ENCODE measurements at regions not wholly inside any gene's neighbourhood (a gene's known extent, or its start where the extent isn't known, plus 50 kb on each side); places are given as distances from the start of the nearest gene placed in this dataset.

DNA sequence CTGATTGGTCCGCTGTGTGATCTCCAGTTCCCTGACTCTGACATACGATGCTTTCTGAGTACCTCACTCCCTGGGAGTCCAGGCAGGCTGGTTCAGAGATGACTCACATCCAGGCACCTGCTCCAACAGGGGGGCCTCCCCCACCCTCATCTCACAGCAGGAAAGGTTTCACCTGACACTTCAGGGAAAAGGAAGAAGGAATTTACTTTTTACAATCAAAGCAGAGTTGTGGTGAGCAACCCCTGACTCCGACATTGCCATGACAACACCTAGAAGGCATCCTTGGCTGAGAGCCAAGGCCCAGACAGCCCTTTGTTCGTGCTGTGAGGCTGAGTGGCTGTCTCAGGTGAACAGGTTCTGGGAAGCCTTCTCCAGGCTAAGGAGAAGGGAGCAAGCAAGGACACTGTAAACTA lies 164.6 kb upstream of the GJB5 start:
- in situ Hi-C loops (cut with HindIII; ENCODE audit: low sequenced_read_pairs) = loop anchor here (5.0 to 25.0 kb wide), 2 partner anchors 97 to 128 kb away; no protein-coding TSS in a partner anchor

DNA sequence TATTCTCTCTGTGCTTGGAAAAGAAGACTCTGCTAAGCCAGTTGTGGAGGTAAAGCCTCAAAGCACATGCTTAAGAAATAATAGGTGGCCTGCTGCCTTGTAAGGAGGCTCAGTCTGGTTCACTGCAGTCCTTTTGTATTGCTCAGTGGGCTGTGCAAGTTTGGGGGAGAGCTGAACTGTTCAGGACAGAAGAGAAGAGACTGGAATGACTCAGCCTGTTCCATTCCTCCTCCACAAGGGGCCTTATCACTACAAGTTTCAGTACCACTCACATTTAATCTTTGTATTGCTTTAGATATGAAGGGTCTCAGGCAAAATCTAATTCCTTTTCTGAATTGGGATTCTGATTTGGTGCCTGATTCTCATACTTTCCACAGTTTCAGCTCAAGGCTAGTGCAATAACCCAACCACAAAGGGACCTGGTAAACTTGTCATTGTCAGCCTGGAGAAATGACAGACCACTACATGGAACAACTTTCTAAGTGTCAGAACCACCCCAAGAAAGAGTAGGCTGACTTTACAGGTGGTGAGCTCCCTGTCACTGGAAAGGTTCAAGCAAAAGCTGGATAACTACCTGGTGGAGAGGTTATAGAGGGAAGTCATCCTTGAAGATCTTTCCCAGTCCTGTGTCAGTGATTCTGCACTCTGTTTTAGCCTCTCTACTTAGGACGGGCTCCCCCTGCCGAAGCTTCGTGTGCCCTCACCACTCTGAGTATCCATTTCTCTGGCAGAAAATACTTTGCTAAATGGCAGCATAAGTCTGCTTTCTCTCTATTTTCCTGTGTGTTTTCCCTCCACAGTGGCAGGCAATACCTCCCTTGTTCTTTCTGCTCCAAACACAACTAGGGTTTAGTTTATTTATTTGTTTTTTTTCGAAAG lies 162.9 kb upstream of the GJB5 start:
- in situ Hi-C loops (cut with HindIII; ENCODE audit: low sequenced_read_pairs) = loop anchor here (5.0 to 25.0 kb wide), 2 partner anchors 95 to 130 kb away; no protein-coding TSS in a partner anchor

DNA sequence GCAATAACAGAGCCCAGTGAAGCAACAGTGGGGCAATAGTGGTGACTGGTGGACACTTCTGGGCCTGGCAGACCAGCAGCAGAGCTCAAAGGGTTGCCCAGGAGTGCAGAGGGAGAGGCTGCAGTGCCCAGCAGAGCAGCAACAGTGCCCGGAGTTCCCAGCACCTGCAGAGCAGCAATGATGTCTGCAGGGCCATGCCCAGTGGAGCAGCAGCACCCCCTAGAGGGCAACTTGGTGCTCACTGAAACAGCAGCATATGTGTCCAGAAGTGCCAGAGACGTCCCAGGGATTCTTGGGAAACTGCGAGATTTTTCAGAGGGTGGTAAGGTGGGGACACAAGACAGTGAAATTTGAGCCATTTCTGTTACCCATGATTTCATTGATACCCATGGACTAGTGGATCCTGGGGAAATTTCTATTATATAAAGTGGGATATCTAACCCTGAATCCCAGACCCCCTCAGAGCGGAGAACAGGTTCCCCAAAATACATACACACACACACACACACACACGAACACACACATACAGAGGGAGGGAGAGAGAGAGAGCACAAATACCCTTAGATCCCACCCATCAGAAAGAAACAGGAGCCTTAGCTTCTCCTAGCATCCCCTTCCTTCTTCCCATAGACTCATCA lies 156.9 kb upstream of the GJB5 start:
- in situ Hi-C loops (cut with HindIII; ENCODE audit: low sequenced_read_pairs) = loop anchor here (25.0 kb wide), 1 partner anchor 89 kb away; no protein-coding TSS in a partner anchor

DNA sequence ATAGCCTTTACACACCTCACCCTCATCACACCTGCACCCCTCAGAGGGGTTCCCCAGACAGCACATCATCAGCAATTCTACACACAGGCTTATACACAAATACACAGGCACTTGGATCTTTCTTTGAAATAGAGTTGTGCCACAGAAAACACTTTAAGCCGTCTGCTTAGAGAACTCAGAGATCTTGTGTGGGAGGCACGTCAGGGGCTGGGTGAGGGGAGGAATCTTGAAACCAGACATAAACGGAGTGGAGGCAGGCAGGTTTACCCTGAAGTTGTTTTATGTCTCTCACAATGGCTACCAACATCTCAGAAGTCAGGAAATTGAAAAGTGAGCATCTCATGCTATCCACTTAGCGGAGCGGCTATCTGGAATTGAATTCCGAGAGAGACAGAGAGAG lies 151.9 kb upstream of the GJB5 start:
- in situ Hi-C loops (cut with HindIII; ENCODE audit: low sequenced_read_pairs) = no loop called here

DNA sequence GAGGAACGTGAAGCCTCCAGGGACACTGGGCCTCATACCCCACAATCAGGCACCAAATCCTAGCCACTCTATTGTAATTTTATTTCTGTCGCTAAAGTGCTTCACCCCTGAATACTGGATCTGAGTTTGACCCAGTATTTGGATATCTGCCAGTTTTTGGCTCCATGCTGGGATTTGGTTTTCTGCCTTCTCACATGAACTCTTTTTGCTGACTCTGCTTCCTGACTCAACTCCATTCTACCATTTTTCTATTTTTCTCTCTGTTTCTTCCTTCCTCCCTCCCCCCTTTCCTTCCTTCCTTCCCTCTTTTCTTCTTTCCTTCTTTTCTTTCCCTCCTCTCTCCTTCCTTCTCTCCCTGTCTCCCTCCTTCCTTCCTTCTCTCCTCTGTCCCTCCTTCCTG lies 151.3 kb upstream of the GJB5 start:
- in situ Hi-C loops (cut with HindIII; ENCODE audit: low sequenced_read_pairs) = no loop called here

DNA sequence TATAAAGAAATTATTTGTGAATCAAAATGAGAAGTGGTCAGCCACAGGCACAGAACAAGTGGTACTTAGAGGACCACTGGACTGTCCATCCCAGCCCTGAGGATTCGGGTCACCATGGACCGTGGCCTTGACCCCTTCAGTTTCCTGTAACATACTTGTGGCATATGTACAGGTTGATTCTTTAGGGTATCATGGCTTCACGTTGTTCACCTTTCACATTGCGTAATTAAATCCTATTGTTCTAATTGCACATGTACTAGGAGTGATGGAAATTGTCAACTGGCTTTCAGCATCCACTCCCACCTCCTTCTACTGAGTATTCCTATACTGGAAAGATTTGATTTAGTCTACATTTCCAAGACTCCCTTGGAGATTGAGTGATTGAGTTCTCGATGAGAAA lies 148.3 kb upstream of the GJB5 start:
- in situ Hi-C loops (cut with HindIII; ENCODE audit: low sequenced_read_pairs) = no loop called here

DNA sequence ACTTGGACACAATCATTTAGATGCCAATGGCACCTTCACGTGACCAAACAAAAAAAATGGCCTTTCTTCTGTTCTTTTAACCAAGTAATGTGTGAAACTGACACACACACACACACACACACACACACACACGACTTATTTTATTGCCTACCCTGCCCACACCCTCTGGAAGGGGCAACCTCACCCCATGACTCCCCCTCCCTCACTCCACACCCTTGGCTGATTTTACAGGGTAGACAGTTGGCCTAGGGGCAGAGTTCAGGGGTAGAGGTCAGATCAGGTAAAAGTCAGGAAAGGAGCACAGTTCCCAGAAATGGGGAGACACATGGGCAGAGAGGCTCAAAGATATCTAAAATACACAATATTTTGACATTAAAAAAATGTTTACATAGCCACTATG lies 144.8 kb upstream of the GJB5 start:
- in situ Hi-C loops (cut with HindIII; ENCODE audit: low sequenced_read_pairs) = no loop called here

DNA sequence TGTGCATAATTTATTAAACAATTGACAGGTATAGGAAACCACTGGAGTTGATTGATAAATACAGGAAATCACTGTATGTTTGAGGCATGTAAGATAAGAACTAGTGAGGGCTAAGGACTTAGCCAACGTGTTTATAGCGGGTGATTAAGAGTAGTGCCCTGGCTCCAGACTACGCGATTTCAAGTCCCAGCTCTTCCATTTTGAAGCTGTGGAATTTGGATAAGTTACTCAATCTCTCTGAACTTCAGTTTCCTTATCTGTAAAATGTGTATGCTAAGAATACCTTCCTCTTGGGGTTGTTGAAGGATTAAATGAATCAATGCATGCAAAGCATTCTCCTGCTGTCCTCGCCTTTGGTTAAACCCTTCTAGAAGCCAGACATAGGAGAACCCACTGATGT lies 143.3 kb upstream of the GJB5 start:
- in situ Hi-C loops (cut with HindIII; ENCODE audit: low sequenced_read_pairs) = no loop called here

DNA sequence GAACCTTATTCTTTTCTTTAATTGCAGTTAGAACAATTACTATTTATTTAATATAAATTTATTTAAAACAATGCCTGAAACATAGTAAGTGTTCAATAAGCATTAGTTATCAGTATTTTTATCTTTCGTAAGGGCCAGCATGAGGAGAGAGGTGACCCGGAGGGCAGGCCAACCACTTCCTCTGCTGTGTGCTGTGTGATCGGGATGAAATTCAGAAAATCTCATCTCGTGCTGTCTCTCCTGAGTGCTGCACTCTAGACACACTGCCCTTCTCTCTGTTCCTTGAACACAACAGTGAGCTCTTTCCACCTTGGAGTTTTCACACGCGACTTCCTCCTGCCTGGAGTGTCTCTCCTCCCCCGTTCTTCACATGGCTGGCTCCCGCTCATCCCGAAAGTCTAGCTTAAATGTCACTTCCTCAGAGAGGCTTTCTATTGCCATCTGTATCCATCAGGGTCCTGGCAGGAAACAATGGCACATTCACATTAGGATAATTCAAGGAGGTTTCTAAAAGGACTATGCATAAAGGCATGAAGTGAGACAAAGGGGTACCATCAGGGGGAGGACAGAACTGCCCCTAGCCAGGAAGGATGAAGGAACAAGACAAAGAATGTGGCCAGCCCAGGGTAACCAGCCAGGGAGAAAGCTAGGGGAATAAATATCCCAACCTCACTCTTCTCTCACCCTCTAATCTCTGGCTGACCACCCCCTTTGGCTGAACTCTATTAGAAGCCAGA lies 142.6 kb upstream of the GJB5 start:
- in situ Hi-C loops (cut with HindIII; ENCODE audit: low sequenced_read_pairs) = no loop called here

DNA sequence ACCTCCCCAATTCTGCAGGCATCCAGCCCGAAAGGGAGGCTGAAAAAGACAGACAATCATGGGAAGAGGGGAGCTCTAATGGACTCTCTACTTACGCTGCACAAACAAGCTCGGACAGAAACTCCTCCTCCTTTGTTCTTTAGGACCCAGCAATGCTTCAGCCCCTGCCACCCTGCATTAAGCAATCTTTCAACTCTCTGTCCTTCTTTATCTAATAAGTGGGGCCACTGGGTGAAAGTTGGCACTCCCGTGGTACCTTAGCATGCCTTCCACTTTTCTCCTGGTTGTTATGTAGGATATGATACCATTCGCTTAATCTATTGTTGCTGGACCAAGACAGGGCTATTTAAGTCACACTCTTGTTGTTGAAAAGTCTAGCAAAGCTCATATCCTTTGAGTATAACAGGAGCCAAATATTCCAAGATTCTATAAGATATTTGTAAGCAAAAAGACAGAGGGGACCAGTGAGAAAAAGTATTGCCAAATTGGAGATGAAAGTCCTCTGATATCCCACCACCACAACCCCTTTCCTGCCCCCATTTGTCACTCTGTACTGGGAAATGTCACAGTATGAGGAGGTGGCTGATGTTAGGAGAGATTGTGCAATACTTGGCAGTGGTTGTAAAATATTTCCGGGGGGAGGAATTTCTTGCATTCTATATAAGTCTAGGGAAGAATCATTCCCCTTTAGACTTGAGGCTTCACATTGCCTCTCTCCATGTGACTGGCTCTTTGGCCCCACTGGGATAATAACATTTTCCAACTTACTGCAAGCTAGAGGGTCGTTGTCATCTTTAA lies 137.3 kb upstream of the GJB5 start:
- in situ Hi-C loops (cut with HindIII; ENCODE audit: low sequenced_read_pairs) = no loop called here

DNA sequence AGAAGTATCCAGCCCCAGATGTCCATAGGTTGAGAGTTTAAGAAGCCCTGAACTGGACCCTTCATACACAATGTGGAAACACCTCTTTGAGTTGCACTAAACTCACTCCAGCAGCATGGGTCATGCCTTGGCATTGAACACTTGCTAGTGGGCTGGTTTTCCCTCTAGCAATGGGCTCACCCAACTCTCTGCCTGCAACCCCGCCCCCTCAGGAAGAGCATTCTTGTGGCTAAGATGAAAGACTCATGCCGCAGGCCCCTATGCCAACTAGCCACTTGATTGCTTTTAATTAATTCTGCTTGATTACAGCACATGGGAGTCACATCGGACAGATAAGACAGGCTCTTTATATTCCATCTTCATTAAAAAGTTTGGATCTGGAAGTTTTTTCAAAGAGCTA lies 136.5 kb upstream of the GJB5 start:
- in situ Hi-C loops (cut with HindIII; ENCODE audit: low sequenced_read_pairs) = no loop called here

DNA sequence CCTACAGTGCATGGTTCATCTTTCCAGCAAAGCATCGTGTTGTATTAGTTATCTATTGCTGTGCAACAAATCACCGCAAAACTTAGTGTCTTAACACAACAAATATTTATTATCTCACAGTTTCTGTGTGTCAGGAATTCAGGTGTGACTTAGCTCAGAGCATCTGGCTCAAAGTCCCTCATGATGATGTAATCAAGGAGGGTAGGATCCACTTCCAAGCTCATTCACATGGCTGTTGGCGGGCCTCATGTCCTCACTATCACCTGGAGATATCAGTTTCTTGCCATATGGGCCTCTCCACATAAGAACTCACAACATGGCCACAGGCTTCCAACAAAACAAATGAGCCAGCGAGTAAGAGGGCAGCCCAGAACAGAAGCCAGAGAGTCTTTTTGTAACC lies 135.6 kb upstream of the GJB5 start:
- in situ Hi-C loops (cut with HindIII; ENCODE audit: low sequenced_read_pairs) = no loop called here

DNA sequence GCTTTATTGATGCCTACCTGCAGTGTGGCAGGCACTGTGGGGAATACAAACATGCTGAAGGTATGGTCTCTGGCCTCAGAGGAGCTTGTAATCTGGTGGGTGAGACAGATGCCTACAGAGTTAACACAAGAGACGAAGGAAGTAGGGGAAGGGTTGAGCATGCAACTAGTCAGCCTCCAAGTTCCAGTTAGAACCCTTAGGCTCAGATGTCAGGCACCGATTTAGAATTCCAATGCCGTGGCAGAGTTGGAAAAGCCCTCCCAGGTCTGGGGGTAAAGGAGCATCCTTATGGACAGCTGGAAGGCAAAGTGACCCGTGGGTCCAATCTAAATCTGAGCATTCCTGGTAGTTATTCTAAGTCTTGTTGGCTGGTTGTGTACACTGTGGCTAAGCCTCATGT lies 132.9 kb upstream of the GJB5 start:
- in situ Hi-C loops (cut with HindIII; ENCODE audit: low sequenced_read_pairs) = no loop called here

DNA sequence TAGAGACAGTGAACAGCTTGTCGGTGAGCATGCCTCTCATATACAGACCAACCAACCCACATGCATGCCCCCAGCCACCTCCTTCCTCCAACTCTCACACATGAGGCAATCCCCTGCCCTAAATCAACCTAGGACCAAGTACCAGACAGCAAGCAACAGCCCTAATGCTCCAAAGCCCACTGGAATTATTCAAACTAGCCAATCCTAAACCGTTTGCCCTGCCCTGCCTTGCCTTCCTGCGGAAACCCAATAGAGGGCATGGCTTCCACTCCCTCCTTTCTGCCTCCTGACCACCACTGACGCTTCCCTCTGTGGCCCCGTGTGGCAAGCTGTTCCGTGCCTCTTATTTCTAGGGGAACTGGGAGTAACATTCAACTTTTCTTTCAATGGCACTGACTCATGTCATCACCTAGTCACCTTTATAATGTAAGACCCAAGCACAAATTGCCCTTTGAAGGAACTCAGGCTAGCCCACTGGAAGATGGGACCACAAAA lies 129.3 kb upstream of the GJB5 start:
- in situ Hi-C loops (cut with HindIII; ENCODE audit: low sequenced_read_pairs) = no loop called here

DNA sequence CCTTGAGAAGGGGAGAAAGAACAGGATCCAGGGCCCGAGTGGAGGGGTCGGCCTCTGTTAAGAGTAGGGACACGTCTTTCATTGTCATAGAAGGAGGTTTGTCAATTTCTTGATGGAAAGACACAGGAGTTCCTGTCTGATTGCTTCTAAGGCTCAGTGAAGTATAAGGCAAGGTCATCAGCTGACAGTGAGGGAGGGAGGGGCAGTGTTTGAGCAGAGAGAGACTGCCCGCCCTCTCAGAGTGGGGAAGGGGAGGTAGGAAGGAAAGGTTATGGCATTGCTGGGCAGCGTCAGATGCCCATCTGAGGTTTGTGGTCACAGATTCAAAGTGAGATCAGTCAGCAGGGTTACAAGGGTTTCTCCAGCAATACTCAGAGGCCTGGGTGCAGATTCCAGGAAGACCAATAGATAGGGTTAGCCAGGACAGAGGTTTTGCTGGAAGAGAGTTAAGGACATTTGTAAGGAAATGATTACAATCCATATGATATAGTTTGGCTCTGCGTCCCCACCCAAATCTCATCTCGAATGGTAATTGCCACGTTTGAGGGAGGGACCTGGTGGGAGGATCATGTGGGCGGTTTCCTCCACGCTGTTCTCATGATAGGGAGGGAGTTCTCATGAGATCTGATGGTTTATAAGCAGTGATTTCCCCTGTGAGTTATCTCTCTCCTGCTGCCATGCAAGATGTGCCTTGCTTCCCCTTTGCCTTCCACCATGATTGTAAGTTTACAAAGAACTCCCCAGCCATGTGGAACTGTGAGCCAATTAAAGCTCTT lies 127.2 kb upstream of the GJB5 start:
- in situ Hi-C loops (cut with HindIII; ENCODE audit: low sequenced_read_pairs) = no loop called here

DNA sequence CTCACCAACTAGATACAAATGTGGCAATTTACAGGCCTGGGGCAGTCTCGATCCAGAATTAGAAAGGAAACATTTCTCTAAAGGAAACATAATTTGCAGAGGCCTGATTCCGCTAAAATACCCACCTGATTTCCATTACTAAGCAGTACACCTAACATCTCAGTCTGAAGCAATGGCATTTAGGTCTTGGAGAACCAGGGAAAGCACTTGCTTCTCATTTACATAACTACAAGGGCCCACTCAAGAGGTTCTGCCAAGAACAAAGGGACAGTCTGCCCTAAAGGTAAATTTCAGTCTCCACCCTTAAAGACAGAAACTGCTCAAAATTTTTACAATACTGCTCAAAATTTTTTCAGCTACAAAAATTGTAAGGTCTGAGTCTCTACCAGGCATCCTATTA lies 123.7 kb upstream of the GJB5 start:
- in situ Hi-C loops (cut with HindIII; ENCODE audit: low sequenced_read_pairs) = no loop called here

DNA sequence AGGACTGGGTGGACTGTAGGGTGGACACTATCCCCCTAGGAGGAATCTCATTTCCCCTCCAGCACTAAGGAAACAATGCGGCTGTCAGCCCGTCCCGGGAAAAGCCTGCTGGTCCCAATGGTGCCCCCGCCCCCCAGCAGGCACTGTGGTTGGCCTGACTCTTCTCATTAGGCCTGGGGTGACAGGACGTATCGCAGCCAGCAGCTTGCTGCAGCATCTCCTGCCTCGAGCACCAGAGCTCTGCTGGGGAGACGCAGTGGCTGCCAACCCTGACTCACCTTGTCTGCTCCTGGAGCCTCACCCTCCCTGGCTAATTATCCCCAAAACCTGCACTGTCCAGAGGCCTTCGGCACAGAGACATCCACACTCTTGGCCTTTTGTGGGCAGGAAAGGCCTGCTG lies 115.1 kb upstream of the GJB5 start:
- in situ Hi-C loops (cut with HindIII; ENCODE audit: low sequenced_read_pairs) = no loop called here

DNA sequence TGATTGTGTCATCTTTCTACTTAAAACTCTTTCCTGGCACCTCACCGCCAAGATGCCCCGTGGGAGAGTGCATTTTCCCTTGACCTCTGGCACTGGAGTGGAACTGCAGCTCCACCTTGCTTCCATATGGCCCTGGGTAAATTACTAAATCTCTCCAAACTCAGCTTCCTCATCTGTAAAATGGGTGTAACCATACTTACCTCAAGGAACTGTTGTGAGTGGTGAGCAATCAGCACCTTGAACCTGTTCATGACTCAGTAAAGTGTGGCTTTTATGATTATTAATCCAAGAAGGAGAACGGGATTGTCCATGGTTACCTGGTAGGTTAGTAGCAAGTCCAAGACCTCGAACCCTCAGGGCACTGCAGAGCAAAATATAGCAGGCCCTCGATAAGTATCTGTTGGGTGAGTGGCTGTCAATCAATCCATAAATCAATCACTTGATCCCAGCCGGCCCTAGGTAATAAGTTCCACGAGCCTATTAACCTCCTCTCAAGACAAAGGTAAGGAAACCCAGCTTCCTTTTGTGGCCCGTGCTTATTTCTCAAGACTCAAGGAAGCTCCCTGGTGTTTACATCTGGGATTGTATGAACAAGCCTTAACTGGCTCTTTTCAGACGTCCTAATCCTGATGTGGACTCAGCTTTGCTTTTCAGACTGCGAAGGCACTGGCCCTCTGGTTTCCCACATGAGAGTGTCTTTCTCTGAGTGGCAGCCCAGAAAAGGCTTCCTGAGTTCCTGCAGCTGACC lies 114.0 kb upstream of the GJB5 start:
- in situ Hi-C loops (cut with HindIII; ENCODE audit: low sequenced_read_pairs) = no loop called here

DNA sequence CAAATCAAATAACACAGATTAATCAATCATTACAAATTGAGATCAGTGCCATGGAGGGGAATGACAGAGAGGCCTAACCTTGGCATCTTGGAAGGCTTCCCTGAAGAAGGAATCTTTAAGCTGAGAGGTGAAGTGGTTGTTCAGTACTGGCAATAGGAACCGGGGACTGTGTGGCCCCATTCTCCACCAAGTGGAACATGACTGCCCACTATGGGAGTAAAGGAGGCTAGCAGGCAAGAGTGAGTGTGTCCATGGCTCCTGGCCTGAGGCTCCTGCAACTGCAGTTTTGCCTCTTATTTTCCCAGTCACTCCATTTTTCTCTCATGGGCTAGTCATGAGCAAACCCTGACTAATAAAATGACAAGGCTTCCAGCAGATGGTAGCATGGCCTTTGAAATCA lies 112.2 kb upstream of the GJB5 start:
- in situ Hi-C loops (cut with HindIII; ENCODE audit: low sequenced_read_pairs) = no loop called here
